AML-193 (cell line): ENCODE measurements at regions not wholly inside any gene's neighbourhood (a gene's known extent, or its start where the extent isn't known, plus 50 kb on each side); places are given as distances from the start of the nearest gene placed in this dataset.
A peak's percentile ranks its signal among the peaks of the same experiment; 100 is the strongest.

Source experiments
- DNase-seq, 2 experiments: peaks; one replicate each; lab custom pipeline; 2025; lab: John Stamatoyannopoulos, UW

DNA sequence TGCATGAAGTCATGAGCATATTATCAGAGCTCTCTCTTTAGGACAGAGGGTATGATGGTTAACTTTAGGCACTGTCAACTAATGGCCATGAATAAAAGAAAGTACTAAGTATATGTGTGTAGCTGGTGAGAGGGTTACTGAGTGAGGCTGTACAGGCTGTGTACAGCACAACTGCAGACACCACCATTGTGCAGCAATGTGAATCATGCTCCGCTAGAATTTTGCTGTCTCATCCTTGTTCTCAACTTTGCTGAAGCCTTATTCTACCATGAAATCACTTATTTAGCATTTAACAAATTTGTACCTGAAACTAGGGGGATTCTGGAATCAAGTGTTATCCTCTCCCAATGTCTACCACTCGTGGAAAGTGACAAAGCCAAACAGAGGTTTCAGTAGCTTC is 414.9 kb downstream of the PLCL1 start:
- DNase-seq = no peak

DNA sequence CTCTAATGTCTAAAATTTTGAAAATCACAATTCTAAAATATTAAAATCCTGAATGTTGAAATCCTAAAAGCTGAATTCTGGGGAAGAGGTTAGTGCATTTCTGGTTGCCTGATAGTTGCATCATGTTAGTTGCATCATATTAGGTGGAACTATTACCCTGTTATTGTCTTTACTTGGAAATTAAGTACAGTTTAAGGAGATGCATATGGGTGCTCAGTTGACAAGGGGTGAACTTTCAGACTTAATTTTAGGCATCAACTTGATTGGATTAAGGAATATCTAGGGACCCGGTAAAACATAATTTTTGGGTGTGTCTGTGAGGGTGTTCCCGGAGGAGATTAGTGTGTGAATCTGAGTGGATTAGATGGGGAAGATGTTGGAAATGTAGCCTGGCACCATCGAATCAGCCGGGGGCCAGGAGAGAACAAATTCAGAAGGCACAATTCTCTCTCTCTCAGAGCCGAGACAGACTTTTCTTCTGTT is 409.8 kb downstream of the PLCL1 start:
- DNase-seq = peak in 1 of 2 experiments; percentile 2

DNA sequence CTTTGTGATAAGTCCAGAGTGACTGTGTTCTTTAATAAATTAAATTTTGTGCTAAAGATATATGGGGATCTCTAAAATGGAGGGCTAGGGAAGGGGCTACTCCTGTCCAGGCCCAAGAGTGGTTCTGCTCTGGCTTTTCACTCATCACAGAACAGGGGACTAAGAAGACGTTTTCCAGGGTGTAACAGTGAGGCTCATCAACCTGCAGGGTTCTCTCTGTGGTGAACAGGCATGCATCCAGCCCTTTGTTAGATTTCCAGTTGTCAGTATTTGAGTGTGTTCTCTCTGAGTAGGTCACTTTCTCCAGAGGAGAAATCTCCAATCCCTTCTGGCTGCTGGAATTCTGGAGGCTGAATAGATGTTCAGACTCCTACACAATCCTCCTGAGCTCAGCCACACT is 408.9 kb downstream of the PLCL1 start:
- no peak for DNase-seq

DNA sequence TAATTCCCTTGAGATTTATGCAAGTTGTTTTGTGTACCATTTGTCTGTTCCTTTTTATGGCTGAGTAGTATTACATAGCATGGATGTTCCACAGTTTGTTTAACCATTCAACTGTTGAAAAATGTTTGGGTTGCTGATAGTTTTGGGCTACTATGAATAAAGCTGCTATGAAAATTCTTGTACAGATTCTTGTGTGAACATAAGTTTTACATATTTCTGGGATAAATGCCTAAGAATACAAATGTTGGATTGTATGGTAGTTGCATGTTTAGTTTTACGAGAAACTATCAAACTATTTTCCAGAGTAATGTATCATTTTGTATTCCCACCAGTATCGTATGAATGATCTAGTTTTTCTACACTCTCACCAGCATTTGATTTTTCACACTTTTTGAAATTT is 407.3 kb downstream of the PLCL1 start:
- no peak for DNase-seq

DNA sequence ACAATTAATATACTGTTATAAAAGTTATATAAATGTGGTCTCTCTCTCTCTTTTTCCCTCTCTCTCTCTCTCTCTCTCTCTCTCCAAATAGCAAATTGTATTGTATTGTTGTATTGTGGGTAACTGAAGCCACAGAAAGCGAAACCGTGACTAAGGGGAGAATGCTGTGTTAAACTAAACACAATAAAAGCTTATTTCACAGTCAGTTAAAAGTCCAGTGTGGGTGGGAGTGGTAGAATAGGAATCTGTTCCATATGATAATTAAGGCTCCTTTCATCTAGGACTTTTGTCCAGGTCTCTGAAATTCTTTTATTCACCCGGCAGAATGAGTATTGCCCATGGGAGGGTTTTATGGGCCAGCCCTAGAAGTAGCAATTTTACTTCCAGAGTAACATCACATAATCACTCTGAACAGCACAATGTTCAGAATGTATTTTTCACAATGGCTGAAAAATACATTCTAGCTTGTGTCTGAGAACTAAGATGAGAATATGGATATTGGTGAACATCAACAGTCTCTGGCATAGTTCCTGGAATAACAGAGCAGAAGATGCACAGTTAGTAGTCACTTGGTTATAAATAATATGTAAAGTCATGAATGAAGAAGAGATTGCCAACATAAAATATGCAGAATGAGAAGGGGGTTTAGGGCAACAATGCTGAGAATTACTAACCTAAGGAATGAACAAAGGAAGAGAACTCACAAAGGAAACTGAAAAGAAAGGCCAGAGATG is 399.1 kb downstream of the PLCL1 start:
- no peak for DNase-seq
